ENCODE measurements at regions not wholly inside any gene's neighbourhood (a gene's known extent, or its start where the extent isn't known, plus 50 kb on each side); places are given as distances from the start of the nearest gene placed in this dataset.
"Not testable (repeated sequence)": the region's sequence is repeated elsewhere in the genome, so short reads cannot be mapped to it uniquely, and the experiment has no call there.

DNA sequence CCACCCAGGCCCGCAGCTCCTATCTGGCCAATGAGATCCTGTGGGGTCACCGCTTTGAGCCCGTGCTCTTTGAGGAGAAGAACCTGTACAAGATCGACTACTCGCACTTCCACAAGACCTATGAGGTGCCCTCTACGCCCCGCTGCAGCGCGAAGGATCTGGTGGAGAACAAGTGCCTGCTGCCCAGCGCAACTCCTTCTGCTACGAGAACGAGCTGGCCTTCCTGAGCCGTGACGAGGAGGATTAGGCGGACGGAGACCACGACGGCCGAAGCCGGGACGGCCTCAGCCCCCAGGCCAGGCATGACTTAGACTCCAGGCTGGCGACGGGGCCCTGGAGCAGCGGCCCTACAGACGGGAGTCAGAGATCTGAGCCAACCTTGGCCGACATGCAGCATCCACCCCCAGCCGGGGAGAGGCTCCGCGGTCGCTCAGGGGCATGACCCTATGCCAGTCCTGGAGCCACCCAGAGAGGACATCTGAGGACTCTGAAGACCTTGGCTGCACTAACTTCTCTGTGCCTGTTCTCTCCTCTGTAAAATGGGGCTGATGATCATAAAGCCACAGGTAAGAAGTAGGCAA, 312.0 kb upstream of the WSB1 start:
- H3K27me3 Mint-ChIP-seq; H3K4me3 ChIP-seq (ENCODE audit: low read length); H3K36me3 Mint-ChIP-seq; DNase-seq; H3K27ac ChIP-seq (ENCODE audit: low read depth, low read length); H3K4me1 Mint-ChIP-seq; H3K4me3 Mint-ChIP-seq; POLR2A ChIA-PET; H3K36me3 ChIP-seq (ENCODE audit: insufficient read depth, low read length); H3K27me3 ChIP-seq (ENCODE audit: insufficient read depth, low read length, poor library complexity, severe bottlenecking); CTCF ChIA-PET; H3K27ac Mint-ChIP-seq; H3K4me1 ChIP-seq (ENCODE audit: insufficient read depth, low read length); H3K9me3 ChIP-seq (ENCODE audit: low read length): not testable (repeated sequence)
- H3K9me3 Mint-ChIP-seq = peaks cover 0 to 14% (median 0%) of the 10 kb centered on the region in 5 donors

DNA sequence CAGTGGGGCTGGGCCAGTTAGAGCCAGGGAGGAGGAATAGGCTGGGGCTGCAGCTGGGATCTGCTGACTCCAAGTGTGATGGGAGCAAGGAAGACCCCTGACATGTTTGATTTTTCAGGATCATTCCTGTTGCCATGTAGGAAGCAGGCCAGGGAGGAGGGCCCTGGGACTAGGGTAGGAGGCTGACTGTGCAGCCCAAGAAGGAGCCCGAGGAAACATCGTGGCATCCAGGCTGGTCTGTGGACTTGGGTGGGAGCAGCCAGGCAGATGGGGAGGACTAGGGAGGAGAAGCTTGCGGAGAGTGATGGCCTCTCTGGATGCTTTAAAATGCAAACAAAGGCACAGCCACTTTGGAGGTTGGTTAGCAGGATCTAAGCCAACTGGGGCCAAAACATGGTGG, 311.4 kb upstream of the WSB1 start:
- CTCF ChIA-PET; H3K4me1 ChIP-seq (ENCODE audit: insufficient read depth, low read length); H3K27me3 Mint-ChIP-seq; H3K4me1 Mint-ChIP-seq; H3K27ac Mint-ChIP-seq; H3K9me3 ChIP-seq (ENCODE audit: low read length); H3K27ac ChIP-seq (ENCODE audit: low read depth, low read length); H3K4me3 Mint-ChIP-seq; H3K36me3 ChIP-seq (ENCODE audit: insufficient read depth, low read length); DNase-seq; H3K36me3 Mint-ChIP-seq; H3K27me3 ChIP-seq (ENCODE audit: insufficient read depth, low read length, poor library complexity, severe bottlenecking); H3K4me3 ChIP-seq (ENCODE audit: low read length); POLR2A ChIA-PET: not testable (repeated sequence)
- H3K9me3 Mint-ChIP-seq = peaks cover 0 to 14% (median 0%) of the 10 kb centered on the region in 5 donors

DNA sequence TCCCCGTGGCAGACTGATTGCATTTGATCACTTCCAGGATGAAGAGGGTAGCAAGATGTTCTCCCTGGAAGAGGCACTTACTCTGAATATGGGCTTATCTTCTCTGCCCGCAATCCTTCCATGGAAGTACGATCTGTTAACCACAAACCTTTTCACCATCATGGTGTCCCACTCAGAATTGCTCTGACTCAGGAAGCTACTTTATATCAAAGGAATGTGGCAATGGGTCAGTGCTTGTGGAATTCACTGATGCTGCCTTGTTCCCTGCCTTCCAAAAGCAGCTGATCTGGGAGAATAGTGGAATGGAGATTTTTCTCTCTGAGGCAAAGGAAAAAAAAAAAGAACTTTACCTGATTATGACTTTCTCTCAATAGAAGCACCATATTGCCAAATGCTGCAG, 306.1 kb upstream of the WSB1 start:
- H3K9me3 Mint-ChIP-seq; H3K4me3 ChIP-seq (ENCODE audit: low read length); H3K27ac ChIP-seq (ENCODE audit: low read depth, low read length); DNase-seq; H3K36me3 ChIP-seq (ENCODE audit: insufficient read depth, low read length); H3K9me3 ChIP-seq (ENCODE audit: low read length); H3K36me3 Mint-ChIP-seq; CTCF ChIA-PET; H3K4me3 Mint-ChIP-seq; H3K27me3 Mint-ChIP-seq; H3K4me1 Mint-ChIP-seq; H3K27me3 ChIP-seq (ENCODE audit: insufficient read depth, low read length, poor library complexity, severe bottlenecking); POLR2A ChIA-PET; H3K4me1 ChIP-seq (ENCODE audit: insufficient read depth, low read length); H3K27ac Mint-ChIP-seq: not testable (repeated sequence)

DNA sequence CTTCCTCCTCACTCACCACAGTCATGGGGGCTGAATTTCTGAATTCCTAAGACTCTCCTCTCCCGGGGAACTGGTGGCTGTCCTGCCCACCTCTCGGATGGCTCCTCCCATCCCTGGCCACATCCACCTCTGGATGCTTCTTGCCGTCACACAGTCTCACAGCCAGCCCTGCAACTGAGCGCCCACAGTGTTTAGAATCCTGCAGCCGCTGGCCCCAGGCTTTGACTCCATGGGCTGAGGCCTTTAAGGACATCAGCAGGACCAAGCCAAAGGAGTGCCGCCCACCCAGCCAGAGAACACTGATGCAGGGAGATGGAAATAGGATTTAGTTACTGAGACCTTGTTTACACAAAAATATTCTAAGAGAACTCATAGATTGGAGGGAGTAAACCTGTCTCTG, 299.3 kb upstream of the WSB1 start:
- H3K4me3 ChIP-seq (ENCODE audit: low read length); DNase-seq; CTCF ChIA-PET; H3K27me3 ChIP-seq (ENCODE audit: insufficient read depth, low read length, poor library complexity, severe bottlenecking); H3K4me1 Mint-ChIP-seq; H3K36me3 Mint-ChIP-seq; H3K4me3 Mint-ChIP-seq; H3K36me3 ChIP-seq (ENCODE audit: insufficient read depth, low read length); H3K4me1 ChIP-seq (ENCODE audit: insufficient read depth, low read length); H3K27ac ChIP-seq (ENCODE audit: low read depth, low read length); H3K9me3 Mint-ChIP-seq; H3K9me3 ChIP-seq (ENCODE audit: low read length); H3K27ac Mint-ChIP-seq; POLR2A ChIA-PET; H3K27me3 Mint-ChIP-seq: not testable (repeated sequence)

DNA sequence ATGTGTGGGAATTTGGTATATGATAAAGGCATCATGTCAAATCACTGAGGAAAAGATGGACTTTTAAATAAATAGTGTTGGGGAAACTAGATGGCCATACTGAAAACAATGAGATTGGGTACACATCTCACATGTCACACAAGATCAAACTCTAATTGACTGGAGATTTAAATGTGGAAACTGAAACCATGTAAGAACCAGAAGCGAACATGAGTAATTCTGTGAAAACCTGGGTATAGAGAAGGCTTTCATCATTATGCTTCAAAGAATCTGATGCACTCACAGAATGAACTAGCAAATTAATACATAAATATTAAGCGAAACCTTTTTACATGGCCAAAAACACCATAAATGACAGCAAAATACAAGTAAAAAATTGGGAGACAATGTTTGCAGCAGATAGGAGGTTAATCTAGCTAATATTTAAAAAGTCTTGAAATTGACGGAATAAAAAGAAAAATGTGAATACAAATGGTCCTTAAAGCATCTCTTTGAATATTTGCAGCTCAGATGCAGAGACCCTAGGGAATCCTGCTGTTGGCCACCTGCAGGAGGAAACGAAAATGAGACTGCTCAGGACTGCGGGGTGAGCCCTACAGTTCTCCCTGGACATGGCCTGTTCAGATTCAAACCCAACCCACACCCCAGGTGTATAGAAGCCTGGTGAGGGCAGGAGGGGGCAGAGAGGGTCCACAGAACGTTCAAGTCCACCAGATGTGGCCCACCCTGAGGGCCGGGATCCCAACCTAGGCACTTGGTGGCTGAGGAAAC, 297.6 kb upstream of the WSB1 start:
- CTCF ChIA-PET; H3K9me3 Mint-ChIP-seq; POLR2A ChIA-PET; H3K36me3 ChIP-seq (ENCODE audit: insufficient read depth, low read length); H3K4me1 Mint-ChIP-seq; H3K27ac Mint-ChIP-seq; H3K4me1 ChIP-seq (ENCODE audit: insufficient read depth, low read length); H3K4me3 ChIP-seq (ENCODE audit: low read length); H3K27me3 Mint-ChIP-seq; H3K27me3 ChIP-seq (ENCODE audit: insufficient read depth, low read length, poor library complexity, severe bottlenecking); DNase-seq; H3K27ac ChIP-seq (ENCODE audit: low read depth, low read length); H3K4me3 Mint-ChIP-seq; H3K36me3 Mint-ChIP-seq; H3K9me3 ChIP-seq (ENCODE audit: low read length): not testable (repeated sequence)

DNA sequence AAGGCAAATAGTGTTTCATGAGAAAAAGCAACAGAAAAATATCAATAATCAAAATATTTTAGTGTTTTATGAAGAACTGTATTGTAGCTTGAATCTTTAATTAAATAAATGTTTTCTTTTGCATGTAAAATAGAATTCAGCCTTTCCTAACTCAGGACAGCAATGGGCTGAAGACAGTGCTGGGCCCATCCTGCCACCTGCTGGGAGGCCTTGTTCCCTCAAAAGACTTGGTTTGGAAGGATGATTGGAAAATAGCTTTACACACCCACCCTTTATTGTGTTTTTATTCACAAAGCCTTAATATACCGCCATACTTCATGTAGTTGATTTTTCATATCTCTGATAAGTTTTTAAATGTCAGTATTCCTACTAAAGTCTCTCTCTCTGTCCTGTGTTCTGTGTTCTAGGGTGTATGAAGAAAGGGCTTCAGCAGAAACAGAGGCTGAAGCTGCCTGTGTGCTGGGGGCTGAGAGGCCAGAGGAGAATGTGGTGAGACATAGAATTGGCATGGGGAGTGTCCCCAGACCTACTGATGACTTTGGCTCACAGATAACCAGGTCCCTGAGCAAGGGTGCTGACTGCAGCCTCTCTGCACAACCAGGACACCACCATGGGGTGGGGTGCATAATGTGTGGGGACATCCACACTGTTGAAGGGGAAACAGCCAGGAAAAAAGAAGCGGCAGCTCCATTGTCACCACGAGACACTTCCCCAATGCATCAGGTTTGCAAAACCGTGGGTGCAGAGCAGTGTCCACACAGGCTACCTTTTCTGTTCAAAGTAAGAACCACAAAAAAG, 286.0 kb upstream of the WSB1 start:
- H3K4me1 Mint-ChIP-seq; H3K36me3 ChIP-seq (ENCODE audit: insufficient read depth, low read length); H3K4me1 ChIP-seq (ENCODE audit: insufficient read depth, low read length); CTCF ChIA-PET; H3K9me3 Mint-ChIP-seq; H3K36me3 Mint-ChIP-seq; H3K27me3 ChIP-seq (ENCODE audit: insufficient read depth, low read length, poor library complexity, severe bottlenecking); POLR2A ChIA-PET; H3K4me3 ChIP-seq (ENCODE audit: low read length); H3K27me3 Mint-ChIP-seq; H3K4me3 Mint-ChIP-seq; H3K9me3 ChIP-seq (ENCODE audit: low read length); H3K27ac ChIP-seq (ENCODE audit: low read depth, low read length); H3K27ac Mint-ChIP-seq; DNase-seq: not testable (repeated sequence)

DNA sequence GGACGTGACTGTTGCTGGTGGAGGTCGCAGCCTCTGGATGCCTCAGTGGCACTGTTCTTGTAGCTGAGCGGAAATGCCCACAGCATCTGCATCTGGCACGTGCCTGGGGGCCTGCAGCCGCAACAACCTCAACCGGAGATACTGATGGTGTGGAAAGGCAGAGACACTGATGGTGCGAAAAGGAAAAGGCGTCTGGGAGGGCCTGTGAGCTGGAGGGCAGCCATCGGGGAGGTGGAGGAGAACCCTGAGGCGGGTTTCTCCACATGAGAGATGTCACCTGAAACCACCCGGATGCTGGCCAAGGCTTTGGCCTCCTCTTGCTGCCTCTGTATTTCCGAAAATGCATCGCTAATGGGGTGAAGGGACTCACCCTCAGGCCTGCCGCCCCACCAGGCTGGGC, 284.8 kb upstream of the WSB1 start:
- no peaks in the 10 kb centered on the region for H3K4me1 Mint-ChIP-seq
- H3K27me3 Mint-ChIP-seq = peaks cover 0 to 4% of the 10 kb centered on the region in 2 donors
- Histone ChIP-seq H3K4me1 (ENCODE audit: insufficient read depth, low read length) (no peaks in the 10 kb centered on the region), H3K4me3 (ENCODE audit: low read length) (no peak overlapping the region), H3K27me3 (ENCODE audit: insufficient read depth, low read length, poor library complexity, severe bottlenecking) (no peaks in the 10 kb centered on the region), H3K36me3 (ENCODE audit: insufficient read depth, low read length) (no peaks in the 10 kb centered on the region), H3K9me3 (ENCODE audit: low read length) (no peaks in the 10 kb centered on the region), H3K27ac (ENCODE audit: low read depth, low read length) (no peak overlapping the region)
- DNase-seq = no peak
- ChIA-PET CTCF (no interaction called here), POLR2A (no interaction called here)
- no peaks in the 10 kb centered on the region for H3K36me3 Mint-ChIP-seq
- H3K27ac Mint-ChIP-seq = no peak overlapping the region
- H3K4me3 Mint-ChIP-seq = no peak overlapping the region
- H3K9me3 Mint-ChIP-seq = peaks cover 0 to 2% (median 0%) of the 10 kb centered on the region in 5 donors

DNA sequence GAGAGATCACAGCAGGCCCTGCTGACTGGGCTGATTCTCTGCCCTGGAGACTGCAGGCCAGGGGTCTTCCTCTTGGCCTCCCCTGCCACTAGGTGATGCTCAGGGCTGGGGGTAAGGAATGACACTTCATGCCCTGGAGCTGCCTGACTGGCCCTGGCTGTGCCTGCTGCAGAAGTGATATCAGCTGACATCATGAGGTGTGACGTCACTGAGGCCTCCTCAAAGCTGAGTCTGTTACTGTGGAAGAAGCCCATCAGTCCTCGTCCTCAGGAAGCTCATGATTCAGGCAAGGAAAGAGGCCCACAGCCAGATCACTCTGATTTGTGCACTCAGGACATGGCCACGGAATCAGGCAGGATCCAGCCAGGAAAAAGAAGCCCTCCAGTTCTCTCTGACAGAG, 283.8 kb upstream of the WSB1 start:
- H3K9me3 ChIP-seq (ENCODE audit: low read length); H3K27me3 Mint-ChIP-seq; CTCF ChIA-PET; H3K27ac ChIP-seq (ENCODE audit: low read depth, low read length); DNase-seq; H3K36me3 ChIP-seq (ENCODE audit: insufficient read depth, low read length); H3K36me3 Mint-ChIP-seq; H3K4me1 Mint-ChIP-seq; H3K4me3 Mint-ChIP-seq; H3K27me3 ChIP-seq (ENCODE audit: insufficient read depth, low read length, poor library complexity, severe bottlenecking); POLR2A ChIA-PET; H3K9me3 Mint-ChIP-seq; H3K4me1 ChIP-seq (ENCODE audit: insufficient read depth, low read length); H3K27ac Mint-ChIP-seq; H3K4me3 ChIP-seq (ENCODE audit: low read length): not testable (repeated sequence)
